OCI-LY1 (cell line): ENCODE measurements at regions not wholly inside any gene's neighbourhood (a gene's known extent, or its start where the extent isn't known, plus 50 kb on each side); places are given as distances from the start of the nearest gene placed in this dataset.

ENCODE experiments used
- EZH2 ChIP-seq: fragments of 200-600 bp; sonication (generic), shearing (Covaris generic); IDR thresholded peaks from 2 replicates; pipeline ENCODE4 v1.8.0; 2017; ENCODE audit warnings: borderline replicate concordance, mixed run types, mild to moderate bottlenecking, antibody characterized with exemption, low read length, moderate library complexity, mixed read lengths
- TF ChIP-seq, protein P1 (sequence below): fragments of 200-600 bp; sonication (generic), shearing (Covaris generic); IDR thresholded peaks from 2 replicates; pipeline ENCODE4 v1.5.1; 2017; ENCODE audit warnings: mild to moderate bottlenecking, antibody characterized with exemption, low read length, moderate library complexity, mixed read lengths

DNA sequence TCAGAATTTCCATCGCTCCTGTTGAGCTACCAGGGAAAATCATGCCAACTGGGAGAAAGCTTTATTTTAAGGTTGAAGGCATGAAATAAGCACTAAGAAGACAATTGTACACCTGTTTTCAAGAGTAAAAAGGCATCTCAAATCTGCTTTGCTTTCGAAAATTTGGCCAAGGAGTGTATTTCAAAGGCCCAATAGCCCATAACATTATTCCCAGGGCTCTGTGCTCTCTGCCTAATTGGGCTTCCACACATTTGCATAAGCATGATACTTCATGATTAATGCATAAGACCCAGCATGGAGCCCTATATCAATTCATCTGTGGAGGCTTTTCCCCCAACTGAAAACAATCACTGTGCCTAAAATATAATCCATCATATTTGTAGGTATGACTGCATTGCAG is 258.5 kb downstream of the NOVA1 start:
- TF ChIP-seq EZH2 = no peak
- TF ChIP-seq, protein P1, sequence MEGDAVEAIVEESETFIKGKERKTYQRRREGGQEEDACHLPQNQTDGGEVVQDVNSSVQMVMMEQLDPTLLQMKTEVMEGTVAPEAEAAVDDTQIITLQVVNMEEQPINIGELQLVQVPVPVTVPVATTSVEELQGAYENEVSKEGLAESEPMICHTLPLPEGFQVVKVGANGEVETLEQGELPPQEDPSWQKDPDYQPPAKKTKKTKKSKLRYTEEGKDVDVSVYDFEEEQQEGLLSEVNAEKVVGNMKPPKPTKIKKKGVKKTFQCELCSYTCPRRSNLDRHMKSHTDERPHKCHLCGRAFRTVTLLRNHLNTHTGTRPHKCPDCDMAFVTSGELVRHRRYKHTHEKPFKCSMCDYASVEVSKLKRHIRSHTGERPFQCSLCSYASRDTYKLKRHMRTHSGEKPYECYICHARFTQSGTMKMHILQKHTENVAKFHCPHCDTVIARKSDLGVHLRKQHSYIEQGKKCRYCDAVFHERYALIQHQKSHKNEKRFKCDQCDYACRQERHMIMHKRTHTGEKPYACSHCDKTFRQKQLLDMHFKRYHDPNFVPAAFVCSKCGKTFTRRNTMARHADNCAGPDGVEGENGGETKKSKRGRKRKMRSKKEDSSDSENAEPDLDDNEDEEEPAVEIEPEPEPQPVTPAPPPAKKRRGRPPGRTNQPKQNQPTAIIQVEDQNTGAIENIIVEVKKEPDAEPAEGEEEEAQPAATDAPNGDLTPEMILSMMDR = no peak
